OCI-LY7 (cell line): ENCODE measurements at regions not wholly inside any gene's neighbourhood (a gene's known extent, or its start where the extent isn't known, plus 50 kb on each side); places are given as distances from the start of the nearest gene placed in this dataset.

Experiments used
- BruUV-seq: library from RNA; stranded (reverse); fragments of 400-500 nt; replicated peaks from 2 replicates; lab custom pipeline; 2021; lab: Mats Ljungman, UMichigan
- CTCF ChIA-PET: fragments of 300-600 bp; sonication (Branson Sonifier 250); formaldehyde crosslinking; loops from one replicate; lab custom pipeline; 2022; ENCODE audit warnings: antibody characterized with exemption; ENCODE audit not compliant: unreplicated experiment; lab: Charles Lee
- POLR2A ChIA-PET: fragments of 300-600 bp; sonication (Branson Sonifier 250); formaldehyde crosslinking; loops from one replicate; lab custom pipeline; 2022; ENCODE audit warnings: antibody characterized with exemption; lab: Charles Lee
- DNase-seq: peaks from one replicate; pipeline ENCODE4 v3.0.0-alpha.2; 2015; ENCODE audit warnings: low spot score
- H2AFZ ChIP-seq: fragments of 200-600 bp; sonication (generic), shearing (Covaris generic); 2 replicates; pipeline ENCODE4 v1.6.1; 2014; ENCODE audit warnings: mild to moderate bottlenecking, antibody characterized with exemption, low read length, moderate library complexity
- H3K27ac ChIP-seq: fragments of 200-600 bp; sonication (generic); 2 replicates; pipeline ENCODE4 v1.5.1; 2014; ENCODE audit warnings: mixed run types, low read depth, mild to moderate bottlenecking, moderate library complexity, low read length, inconsistent platforms; ENCODE audit not compliant: poor library complexity, severe bottlenecking
- H3K36me3 ChIP-seq: fragments of 200-600 bp; sonication (generic); 2 replicates; pipeline ENCODE4 v1.6.1; 2014; ENCODE audit warnings: mild to moderate bottlenecking, antibody characterized with exemption, low read length, moderate library complexity, mixed read lengths; ENCODE audit not compliant: insufficient read depth
- H3K4me1 ChIP-seq: fragments of 200-600 bp; sonication (generic); 2 replicates; pipeline ENCODE4 v1.5.1; 2014; ENCODE audit warnings: mild to moderate bottlenecking, low read length; ENCODE audit not compliant: insufficient read depth, poor library complexity, severe bottlenecking
- H3K4me2 ChIP-seq: fragments of 200-600 bp; sonication (generic); 2 replicates; pipeline ENCODE4 v1.6.1; 2014; ENCODE audit warnings: mild to moderate bottlenecking, low read length
- H3K4me3 ChIP-seq: fragments of 200-600 bp; sonication (generic); 2 replicates; pipeline ENCODE4 v1.5.1; 2014; ENCODE audit warnings: mild to moderate bottlenecking, low read depth, low read length; ENCODE audit not compliant: poor library complexity, severe bottlenecking
- H3K79me2 ChIP-seq: fragments of 200-600 bp; sonication (generic); 2 replicates; pipeline ENCODE4 v1.6.1; 2016; ENCODE audit warnings: low read depth, mild to moderate bottlenecking, low read length, moderate library complexity, mixed read lengths; ENCODE audit not compliant: insufficient read depth
- H3K9me2 ChIP-seq: fragments of 200-600 bp; sonication (generic); 2 replicates; pipeline ENCODE4 v1.6.1; 2016; ENCODE audit warnings: mild to moderate bottlenecking, low read length, mixed read lengths; ENCODE audit not compliant: insufficient read depth
- H3K9me3 ChIP-seq: fragments of 200-600 bp; sonication (generic); 2 replicates; pipeline ENCODE4 v1.6.1; 2014; ENCODE audit warnings: mild to moderate bottlenecking, mixed run types, low read length, mixed read lengths
- H4K20me1 ChIP-seq: fragments of 200-600 bp; sonication (generic); 2 replicates; pipeline ENCODE4 v1.6.1; 2014; ENCODE audit warnings: mild to moderate bottlenecking, antibody characterized with exemption, low read length, moderate library complexity, mixed read lengths; ENCODE audit not compliant: insufficient read depth
- EZH2phosphoT487 ChIP-seq: fragments of 200-600 bp; sonication (generic); IDR thresholded peaks from 2 replicates; pipeline ENCODE4 v1.6.1; 2018; ENCODE audit warnings: low read depth, borderline replicate concordance, mild to moderate bottlenecking, mixed run types, antibody characterized with exemption, low read length, moderate library complexity, mixed read lengths
- intact Hi-C: fragments of 100-400 bp; cut with micrococcal nuclease; formaldehyde crosslinking; loops from one replicate; pipeline ENCODE4 v1.10.0; 2022; ENCODE audit not compliant: unreplicated experiment
- TF ChIP-seq, protein P1 (sequence below): fragments of 200-600 bp; sonication (generic); conservative IDR thresholded peaks from 2 replicates; pipeline ENCODE4 v1.5.1; 2014; ENCODE audit warnings: mild to moderate bottlenecking, antibody characterized with exemption, low read length, moderate library complexity, mixed read lengths

DNA sequence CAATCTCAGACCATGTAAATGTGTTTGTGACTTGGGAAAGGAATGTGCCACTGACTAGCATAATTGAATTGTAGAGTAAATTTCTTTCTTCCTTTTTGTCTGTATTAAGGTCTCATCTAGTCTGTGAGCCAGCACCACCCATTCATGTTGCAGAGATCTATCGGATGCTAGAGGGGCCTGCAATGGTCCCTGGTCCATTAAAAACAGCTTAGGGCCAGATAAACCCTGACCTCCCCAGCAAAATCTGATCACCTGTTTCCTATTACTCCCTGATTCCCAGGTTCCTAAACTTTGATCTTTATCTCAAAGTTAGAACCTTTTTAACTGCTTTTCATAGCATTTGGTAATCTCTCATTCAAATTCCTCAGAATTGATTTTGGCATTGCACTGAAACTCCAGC is 174.5 kb upstream of the POC5 start:
- Histone ChIP-seq H3K4me2 (no peak overlapping the region), H4K20me1 (no peaks in the 10 kb centered on the region), H3K4me1 (no peaks in the 10 kb centered on the region), H3K4me3 (no peak overlapping the region), H3K9me2 (no peaks in the 10 kb centered on the region), H3K36me3 (no peaks in the 10 kb centered on the region), H3K9me3 (no peaks in the 10 kb centered on the region), H3K79me2 (no peaks in the 10 kb centered on the region), H2AFZ (no peak overlapping the region), H3K27ac (no peak overlapping the region)
- intact Hi-C loops = no loop called here
- ChIA-PET POLR2A (no interaction called here), CTCF (no interaction called here)
- no peak for TF ChIP-seq EZH2phosphoT487
- TF ChIP-seq, protein P1, sequence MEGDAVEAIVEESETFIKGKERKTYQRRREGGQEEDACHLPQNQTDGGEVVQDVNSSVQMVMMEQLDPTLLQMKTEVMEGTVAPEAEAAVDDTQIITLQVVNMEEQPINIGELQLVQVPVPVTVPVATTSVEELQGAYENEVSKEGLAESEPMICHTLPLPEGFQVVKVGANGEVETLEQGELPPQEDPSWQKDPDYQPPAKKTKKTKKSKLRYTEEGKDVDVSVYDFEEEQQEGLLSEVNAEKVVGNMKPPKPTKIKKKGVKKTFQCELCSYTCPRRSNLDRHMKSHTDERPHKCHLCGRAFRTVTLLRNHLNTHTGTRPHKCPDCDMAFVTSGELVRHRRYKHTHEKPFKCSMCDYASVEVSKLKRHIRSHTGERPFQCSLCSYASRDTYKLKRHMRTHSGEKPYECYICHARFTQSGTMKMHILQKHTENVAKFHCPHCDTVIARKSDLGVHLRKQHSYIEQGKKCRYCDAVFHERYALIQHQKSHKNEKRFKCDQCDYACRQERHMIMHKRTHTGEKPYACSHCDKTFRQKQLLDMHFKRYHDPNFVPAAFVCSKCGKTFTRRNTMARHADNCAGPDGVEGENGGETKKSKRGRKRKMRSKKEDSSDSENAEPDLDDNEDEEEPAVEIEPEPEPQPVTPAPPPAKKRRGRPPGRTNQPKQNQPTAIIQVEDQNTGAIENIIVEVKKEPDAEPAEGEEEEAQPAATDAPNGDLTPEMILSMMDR = no peak
- BruUV-seq = no TSS peak
- DNase-seq = no peak

DNA sequence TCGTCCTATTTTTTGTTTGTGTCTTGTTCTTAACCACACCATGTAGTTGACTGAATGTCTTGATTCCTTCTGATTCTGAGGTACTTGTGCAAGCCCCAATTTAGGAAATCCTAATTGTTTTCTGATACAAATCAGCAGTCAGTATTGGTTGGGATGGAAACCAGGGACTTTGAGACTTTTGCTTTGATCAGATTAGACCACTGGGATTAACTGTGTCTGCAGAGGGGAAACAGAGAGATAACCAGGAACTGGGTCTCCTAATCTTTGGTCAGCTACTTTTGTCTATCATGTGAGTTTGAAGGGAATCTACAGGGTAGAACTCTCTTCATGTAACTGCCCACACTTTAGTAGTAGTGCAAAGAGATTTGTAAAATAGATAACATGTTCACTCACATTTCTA is 173.8 kb upstream of the POC5 start:
- TF ChIP-seq, protein P1 = no peak
- no peak for TF ChIP-seq EZH2phosphoT487
- no peaks in the 10 kb centered on the region for H3K4me1 ChIP-seq
- CTCF ChIA-PET = no interaction called here
- POLR2A ChIA-PET = no interaction called here
- no peaks in the 10 kb centered on the region for H4K20me1 ChIP-seq
- no peaks in the 10 kb centered on the region for H3K9me3 ChIP-seq
- H3K9me2 ChIP-seq = no peaks in the 10 kb centered on the region
- H3K27ac ChIP-seq = no peak overlapping the region
- intact Hi-C loops = no loop called here
- BruUV-seq = no TSS peak
- no peaks in the 10 kb centered on the region for H3K36me3 ChIP-seq
- no peak overlapping the region for H3K4me2 ChIP-seq
- no peaks in the 10 kb centered on the region for H3K79me2 ChIP-seq
- H2AFZ ChIP-seq = no peak overlapping the region
- DNase-seq = no peak
- no peak overlapping the region for H3K4me3 ChIP-seq

DNA sequence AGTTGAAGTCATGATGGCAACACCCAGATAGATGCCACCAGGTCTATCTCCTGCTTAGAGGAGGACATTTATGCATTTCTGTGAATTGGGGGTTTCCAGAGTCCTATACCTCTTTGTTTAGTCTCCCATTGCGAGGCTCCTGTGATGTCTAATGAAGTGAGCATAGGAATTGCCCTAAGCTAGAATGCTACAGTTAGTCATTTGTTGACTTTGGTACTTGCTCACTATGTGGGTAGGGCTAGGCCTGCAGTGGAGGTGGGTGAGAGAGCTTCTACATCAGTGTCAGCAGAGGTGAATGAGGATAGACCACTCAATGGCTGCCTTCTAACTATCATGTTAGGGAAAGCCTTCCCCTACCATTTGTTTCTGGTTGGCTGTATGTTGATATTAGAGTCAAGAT is 173.3 kb upstream of the POC5 start:
- Histone ChIP-seq H3K4me2 (no peak overlapping the region), H3K4me1 (no peaks in the 10 kb centered on the region), H3K36me3 (no peaks in the 10 kb centered on the region), H3K79me2 (no peaks in the 10 kb centered on the region), H4K20me1 (no peaks in the 10 kb centered on the region), H3K27ac (no peak overlapping the region), H3K9me2 (no peaks in the 10 kb centered on the region), H3K4me3 (no peak overlapping the region), H2AFZ (no peak overlapping the region), H3K9me3 (no peaks in the 10 kb centered on the region)
- no peak for DNase-seq
- ChIA-PET CTCF (no interaction called here), POLR2A (no interaction called here)
- intact Hi-C loops = no loop called here
- no TSS peak for BruUV-seq
- TF ChIP-seq, protein P1 = no peak
- no peak for TF ChIP-seq EZH2phosphoT487
